B cell (primary cell): ENCODE measurements at regions not wholly inside any gene's neighbourhood (a gene's known extent, or its start where the extent isn't known, plus 50 kb on each side); places are given as distances from the start of the nearest gene placed in this dataset.

Source experiments
- EZH2 ChIP-seq: IDR thresholded peaks from 2 replicates; pipeline ENCODE4 v1.6.1; 2012; ENCODE audit warnings: borderline replicate concordance, low read depth, mild to moderate bottlenecking, moderate library complexity, low read length; ENCODE audit not compliant: insufficient read depth, poor library complexity, severe bottlenecking
- TF ChIP-seq, protein P1 (sequence below): fragments of 200-600 bp; IDR thresholded peaks from one replicate; pipeline ENCODE4 v1.8.0; 2022; ENCODE audit warnings: antibody characterized with exemption, mild to moderate bottlenecking

DNA sequence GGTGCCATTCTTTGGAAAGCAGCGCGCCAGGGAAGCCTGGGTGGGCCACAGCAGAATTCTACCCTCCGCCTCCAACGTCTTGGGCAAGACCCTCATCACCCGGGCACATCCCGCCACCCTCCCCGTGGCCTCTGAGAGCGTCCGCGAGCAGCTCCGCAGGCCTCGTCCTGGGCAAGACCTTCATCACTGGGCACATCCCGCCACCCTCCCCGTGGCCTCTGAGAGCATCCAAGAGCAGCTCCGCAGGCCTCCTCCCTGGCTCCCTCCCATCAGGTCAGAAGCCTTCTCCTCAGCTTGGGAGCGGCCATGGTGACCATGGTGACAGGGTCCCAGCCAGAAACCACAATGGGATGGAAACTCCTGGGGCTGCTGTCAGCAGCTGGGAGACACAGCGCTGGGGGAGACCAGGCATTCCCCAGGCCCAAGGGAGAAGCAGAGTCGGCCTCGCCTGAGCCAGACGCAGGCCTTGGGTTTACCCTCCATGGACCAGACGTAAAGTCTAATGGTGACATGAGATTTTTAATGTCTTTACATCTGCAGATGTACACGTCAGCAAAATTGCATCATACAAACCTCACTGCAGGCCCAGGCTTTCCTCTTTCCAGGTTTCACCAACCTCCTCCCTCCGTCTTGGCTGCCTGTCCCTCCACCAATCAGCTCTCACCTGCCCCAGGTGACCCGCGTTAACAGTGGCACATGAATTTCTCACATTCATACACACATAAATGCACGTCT, 55.1 kb upstream of the PPP2R2D start:
- TF ChIP-seq, protein P1, sequence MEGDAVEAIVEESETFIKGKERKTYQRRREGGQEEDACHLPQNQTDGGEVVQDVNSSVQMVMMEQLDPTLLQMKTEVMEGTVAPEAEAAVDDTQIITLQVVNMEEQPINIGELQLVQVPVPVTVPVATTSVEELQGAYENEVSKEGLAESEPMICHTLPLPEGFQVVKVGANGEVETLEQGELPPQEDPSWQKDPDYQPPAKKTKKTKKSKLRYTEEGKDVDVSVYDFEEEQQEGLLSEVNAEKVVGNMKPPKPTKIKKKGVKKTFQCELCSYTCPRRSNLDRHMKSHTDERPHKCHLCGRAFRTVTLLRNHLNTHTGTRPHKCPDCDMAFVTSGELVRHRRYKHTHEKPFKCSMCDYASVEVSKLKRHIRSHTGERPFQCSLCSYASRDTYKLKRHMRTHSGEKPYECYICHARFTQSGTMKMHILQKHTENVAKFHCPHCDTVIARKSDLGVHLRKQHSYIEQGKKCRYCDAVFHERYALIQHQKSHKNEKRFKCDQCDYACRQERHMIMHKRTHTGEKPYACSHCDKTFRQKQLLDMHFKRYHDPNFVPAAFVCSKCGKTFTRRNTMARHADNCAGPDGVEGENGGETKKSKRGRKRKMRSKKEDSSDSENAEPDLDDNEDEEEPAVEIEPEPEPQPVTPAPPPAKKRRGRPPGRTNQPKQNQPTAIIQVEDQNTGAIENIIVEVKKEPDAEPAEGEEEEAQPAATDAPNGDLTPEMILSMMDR = no peak
- TF ChIP-seq EZH2 = no peak
